PFSK-1 (cell line): ENCODE measurements at regions not wholly inside any gene's neighbourhood (a gene's known extent, or its start where the extent isn't known, plus 50 kb on each side); places are given as distances from the start of the nearest gene placed in this dataset.

ENCODE experiments used
- FOXP2 ChIP-seq: optimal IDR thresholded peaks from 2 replicates; pipeline ENCODE3; 2011; ENCODE audit warnings: borderline replicate concordance, control low read depth, inconsistent platforms; ENCODE audit not compliant: insufficient read depth; ENCODE audit errors: extremely low read length, extremely low read depth
- POLR2AphosphoS5 ChIP-seq: IDR thresholded peaks from 2 replicates; pipeline ENCODE4 v1.6.1; 2012; ENCODE audit warnings: low read depth, mild to moderate bottlenecking, control low read depth, low read length, moderate library complexity
- SIN3A ChIP-seq: IDR thresholded peaks from 2 replicates; pipeline ENCODE4 v1.6.1; 2012; ENCODE audit warnings: mild to moderate bottlenecking, low read length, moderate library complexity, borderline replicate concordance; ENCODE audit not compliant: insufficient read depth
- TAF1 ChIP-seq: IDR thresholded peaks from 2 replicates; pipeline ENCODE4 v1.6.1; 2012; ENCODE audit warnings: low read length, control low read depth, borderline replicate concordance; ENCODE audit not compliant: insufficient read depth
- TF ChIP-seq, protein P1 (sequence below), 2 experiments: IDR thresholded peaks; 2 replicates each; pipeline versions ENCODE4 v1.6.1 to v1.8.0; 2011 to 2012; ENCODE audit warnings: low read depth in 2 of 2, low read length in 2 of 2, control low read depth in 1 of 2, inconsistent platforms in 1 of 2, mild to moderate bottlenecking in 1 of 2, moderate library complexity in 1 of 2; ENCODE audit not compliant: insufficient read depth in 1 of 2

- TF ChIP-seq POLR2AphosphoS5 (no peak), TAF1 (no peak), SIN3A (no peak), FOXP2 (no peak)
- TF ChIP-seq, protein P1, sequence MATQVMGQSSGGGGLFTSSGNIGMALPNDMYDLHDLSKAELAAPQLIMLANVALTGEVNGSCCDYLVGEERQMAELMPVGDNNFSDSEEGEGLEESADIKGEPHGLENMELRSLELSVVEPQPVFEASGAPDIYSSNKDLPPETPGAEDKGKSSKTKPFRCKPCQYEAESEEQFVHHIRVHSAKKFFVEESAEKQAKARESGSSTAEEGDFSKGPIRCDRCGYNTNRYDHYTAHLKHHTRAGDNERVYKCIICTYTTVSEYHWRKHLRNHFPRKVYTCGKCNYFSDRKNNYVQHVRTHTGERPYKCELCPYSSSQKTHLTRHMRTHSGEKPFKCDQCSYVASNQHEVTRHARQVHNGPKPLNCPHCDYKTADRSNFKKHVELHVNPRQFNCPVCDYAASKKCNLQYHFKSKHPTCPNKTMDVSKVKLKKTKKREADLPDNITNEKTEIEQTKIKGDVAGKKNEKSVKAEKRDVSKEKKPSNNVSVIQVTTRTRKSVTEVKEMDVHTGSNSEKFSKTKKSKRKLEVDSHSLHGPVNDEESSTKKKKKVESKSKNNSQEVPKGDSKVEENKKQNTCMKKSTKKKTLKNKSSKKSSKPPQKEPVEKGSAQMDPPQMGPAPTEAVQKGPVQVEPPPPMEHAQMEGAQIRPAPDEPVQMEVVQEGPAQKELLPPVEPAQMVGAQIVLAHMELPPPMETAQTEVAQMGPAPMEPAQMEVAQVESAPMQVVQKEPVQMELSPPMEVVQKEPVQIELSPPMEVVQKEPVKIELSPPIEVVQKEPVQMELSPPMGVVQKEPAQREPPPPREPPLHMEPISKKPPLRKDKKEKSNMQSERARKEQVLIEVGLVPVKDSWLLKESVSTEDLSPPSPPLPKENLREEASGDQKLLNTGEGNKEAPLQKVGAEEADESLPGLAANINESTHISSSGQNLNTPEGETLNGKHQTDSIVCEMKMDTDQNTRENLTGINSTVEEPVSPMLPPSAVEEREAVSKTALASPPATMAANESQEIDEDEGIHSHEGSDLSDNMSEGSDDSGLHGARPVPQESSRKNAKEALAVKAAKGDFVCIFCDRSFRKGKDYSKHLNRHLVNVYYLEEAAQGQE (IDR thresholded peaks at IDR 0.05; ENCODE audit: insufficient read depth in 1 of 2, low read depth in 2 of 2, low read length in 2 of 2), result no peak
Observed at GRCh38 chr7:125930848-125931247, 1001.2 kb upstream of the POT1 start.

- TF ChIP-seq TAF1 (no peak), FOXP2 (no peak), SIN3A (no peak)
- TF ChIP-seq, protein P1 (IDR thresholded peaks at IDR 0.05; ENCODE audit: insufficient read depth in 1 of 2, low read depth in 2 of 2, low read length in 2 of 2), result no peak
Observed at GRCh38 chr7:125927556-125927955, 997.9 kb upstream of the POT1 start.

- no peak for TF ChIP-seq TAF1
- TF ChIP-seq SIN3A, result no peak
- TF ChIP-seq FOXP2, result no peak
- TF ChIP-seq, protein P1 (IDR thresholded peaks at IDR 0.05; ENCODE audit: insufficient read depth in 1 of 2, low read depth in 2 of 2, low read length in 2 of 2), result no peak
- TF ChIP-seq POLR2AphosphoS5, result no peak
Observed at GRCh38 chr7:125926621-125927020, 997.0 kb upstream of the POT1 start.

- TF ChIP-seq, protein P1 (IDR thresholded peaks at IDR 0.05; ENCODE audit: insufficient read depth in 1 of 2, low read depth in 2 of 2, low read length in 2 of 2), result no peak
- TF ChIP-seq TAF1, result no peak
- TF ChIP-seq FOXP2, result no peak
- TF ChIP-seq POLR2AphosphoS5, result no peak
- no peak for TF ChIP-seq SIN3A
Observed at GRCh38 chr7:125924037-125924436, 994.4 kb upstream of the POT1 start.

- TF ChIP-seq FOXP2, result no peak
- TF ChIP-seq SIN3A, result no peak
- TF ChIP-seq, protein P1 (IDR thresholded peaks at IDR 0.05; ENCODE audit: insufficient read depth in 1 of 2, low read depth in 2 of 2, low read length in 2 of 2), result no peak
- no peak for TF ChIP-seq TAF1
Observed at GRCh38 chr7:125908711-125909110, 979.1 kb upstream of the POT1 start.
